Fibroblast of the aortic adventitia (primary cell): ENCODE measurements at regions not wholly inside any gene's neighbourhood (a gene's known extent, or its start where the extent isn't known, plus 50 kb on each side); places are given as distances from the start of the nearest gene placed in this dataset.

ENCODE experiments used
- DNase-seq: peaks from one replicate; pipeline ENCODE4 v3.0.0-alpha.2; 2010; ENCODE audit warnings: low read depth
- H3K4me3 ChIP-seq: 2 replicates; pipeline ENCODE4 v1.5.1; 2011; ENCODE audit warnings: low read depth, mild to moderate bottlenecking, control low read depth, low read length, moderate library complexity
- CTCF ChIP-seq: IDR thresholded peaks from 2 replicates; pipeline ENCODE4 v1.5.1; 2011; ENCODE audit warnings: mild to moderate bottlenecking, low read length, control low read depth, inconsistent platforms; ENCODE audit not compliant: insufficient read depth

- TF ChIP-seq CTCF, result no peak
- no peak overlapping the region for H3K4me3 ChIP-seq
- no peak for DNase-seq
These were observed 987.9 kb downstream of the CCSER2 start for GRCh38 chr10:85316276-85316675.

- DNase-seq, result no peak
- H3K4me3 ChIP-seq, result no peak overlapping the region
- no peak for TF ChIP-seq CTCF
These were observed 989.4 kb downstream of the CCSER2 start for GRCh38 chr10:85317827-85318226.

- TF ChIP-seq CTCF, result no peak
- H3K4me3 ChIP-seq, result no peak overlapping the region
- DNase-seq, result no peak
These were observed 990.7 kb downstream of the CCSER2 start for GRCh38 chr10:85318809-85319807.

- no peak overlapping the region for H3K4me3 ChIP-seq
- DNase-seq, result no peak
- no peak for TF ChIP-seq CTCF
These were observed 991.4 kb downstream of the CCSER2 start for GRCh38 chr10:85319826-85320225.

- TF ChIP-seq CTCF, result no peak
- no peak overlapping the region for H3K4me3 ChIP-seq
- no peak for DNase-seq
These were observed 1005.2 kb downstream of the CCSER2 start for GRCh38 chr10:85333594-85333993.

- no peak for TF ChIP-seq CTCF
- no peak for DNase-seq
These were observed 1004.2 kb downstream of the GRID1 start for GRCh38 chr10:85362401-85362800.

More at GRCh38 chr10:85362401-85362800, 1004.2 kb downstream of the GRID1 start:
- no peak overlapping the region for H3K4me3 ChIP-seq
